ENCODE measurements at regions not wholly inside any gene's neighbourhood (a gene's known extent, or its start where the extent isn't known, plus 50 kb on each side); places are given as distances from the start of the nearest gene placed in this dataset.

DNA sequence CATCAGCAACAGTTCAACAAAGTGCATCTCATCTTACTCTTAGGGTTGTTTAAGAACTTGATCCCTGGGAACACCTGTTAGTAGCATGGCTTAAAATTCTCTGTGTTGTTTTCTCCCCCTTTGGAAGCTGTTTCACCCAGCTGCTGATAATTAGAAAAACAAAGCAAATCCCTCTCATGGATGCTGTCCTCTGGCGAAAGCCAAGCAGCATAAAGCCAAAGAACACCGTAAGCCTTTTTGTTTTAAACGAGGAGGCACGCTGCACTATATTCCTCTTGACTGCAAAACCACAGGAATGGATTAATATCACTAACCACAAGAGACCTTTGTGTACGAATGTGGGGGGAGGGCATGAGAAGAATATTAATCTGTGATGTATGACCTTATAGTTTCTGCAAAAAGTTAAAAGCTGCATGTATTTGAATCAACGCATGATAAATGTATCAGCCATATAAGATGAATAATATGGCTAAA lies 923.2 kb downstream of the LTN1 start:
- intact Hi-C loops (cut with micrococcal nuclease) = no loop called here
- Histone ChIP-seq H3K27ac (ENCODE audit: extremely low read depth, low read depth, low read length) (no peak overlapping the region), H3K79me2 (ENCODE audit: control insufficient read depth, insufficient read depth, low read length) (no peaks in the 10 kb centered on the region), H3K9ac (ENCODE audit: insufficient read depth in 1 of 2, low read depth in 2 of 2, low read length in 2 of 2) (no peak overlapping the region), H3K9me1 (ENCODE audit: control insufficient read depth, insufficient read depth, low read length) (no peaks in the 10 kb centered on the region), H3K27me3 (ENCODE audit: control insufficient read depth in 2 of 2, insufficient read depth in 2 of 2, low read length in 2 of 2) (no peaks in the 10 kb centered on the region), H3K4me3 (no peak overlapping the region), H3K9me3 (replicated peaks; ENCODE audit: control insufficient read depth, insufficient read depth, low read depth, low read length) (no peaks in the 10 kb centered on the region), H2AFZ (ENCODE audit: low read depth, low read length) (no peak overlapping the region), H4K20me1 (replicated peaks; ENCODE audit: control insufficient read depth, insufficient read depth, low read length) (no peaks in the 10 kb centered on the region), H3K36me3 (ENCODE audit: control insufficient read depth, insufficient read depth, low read length) (no peaks in the 10 kb centered on the region), H3K4me2 (ENCODE audit: insufficient read depth, low read length) (no peak overlapping the region), H3K4me1 (replicated peaks in 1 of 2; ENCODE audit: control insufficient read depth in 2 of 2, insufficient read depth in 2 of 2, low read length in 2 of 2) (no peaks in the 10 kb centered on the region)
- DNase-seq (ENCODE audit: extremely low read depth in 1 of 4, low spot score in 3 of 4) = no peak
- no peak for ATAC-seq
- no peak for FAIRE-seq
- BruUV-seq (replicated peaks) = no TSS peak
- in situ Hi-C loops (cut with MboI) = no loop called here
- TF ChIP-seq NR1H2 (CRISPR knock-in tag; IDR thresholded peaks at IDR 0.05) (no peak), CXXC5 (CRISPR knock-in tag; IDR thresholded peaks at IDR 0.05) (no peak), SRSF7 (optimal IDR thresholded peaks at IDR 0.05; ENCODE audit: low read depth, low read length) (no peak), SIN3A (IDR thresholded peaks at IDR 0.05; ENCODE audit: borderline replicate concordance in 2 of 2, control insufficient read depth in 1 of 2, low read depth in 2 of 2, low read length in 2 of 2) (no peak), CBFB (CRISPR knock-in tag; IDR thresholded peaks at IDR 0.05) (no peak), HCFC1 (IDR thresholded peaks at IDR 0.05; ENCODE audit: low read depth, low read length) (no peak), MEF2D (tag; conservative IDR thresholded peaks at IDR 0.05; ENCODE audit: low read depth) (no peak), BRD4 (IDR thresholded peaks at IDR 0.05) (no peak), NONO (IDR thresholded peaks at IDR 0.05; ENCODE audit: low read depth in 2 of 2, low read length in 1 of 2) (no peak), ZNF133 (CRISPR knock-in tag; IDR thresholded peaks at IDR 0.05) (no peak)
- TF ChIP-seq, protein P1, sequence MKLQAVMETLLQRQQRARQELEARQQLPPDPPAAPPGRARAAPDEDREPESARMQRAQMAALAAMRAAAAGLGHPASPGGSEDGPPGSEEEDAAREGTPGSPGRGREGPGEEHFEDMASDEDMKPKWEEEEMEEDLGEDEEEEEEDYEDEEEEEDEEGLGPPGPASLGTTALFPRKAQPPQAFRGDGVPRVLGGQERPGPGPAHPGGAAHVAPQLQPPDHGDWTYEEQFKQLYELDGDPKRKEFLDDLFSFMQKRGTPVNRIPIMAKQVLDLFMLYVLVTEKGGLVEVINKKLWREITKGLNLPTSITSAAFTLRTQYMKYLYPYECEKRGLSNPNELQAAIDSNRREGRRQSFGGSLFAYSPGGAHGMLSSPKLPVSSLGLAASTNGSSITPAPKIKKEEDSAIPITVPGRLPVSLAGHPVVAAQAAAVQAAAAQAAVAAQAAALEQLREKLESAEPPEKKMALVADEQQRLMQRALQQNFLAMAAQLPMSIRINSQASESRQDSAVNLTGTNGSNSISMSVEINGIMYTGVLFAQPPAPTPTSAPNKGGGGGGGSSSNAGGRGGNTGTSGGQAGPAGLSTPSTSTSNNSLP (IDR thresholded peaks at IDR 0.05; ENCODE audit: borderline replicate concordance, low read depth, low read length) = no peak
- TF ChIP-seq, protein P2, sequence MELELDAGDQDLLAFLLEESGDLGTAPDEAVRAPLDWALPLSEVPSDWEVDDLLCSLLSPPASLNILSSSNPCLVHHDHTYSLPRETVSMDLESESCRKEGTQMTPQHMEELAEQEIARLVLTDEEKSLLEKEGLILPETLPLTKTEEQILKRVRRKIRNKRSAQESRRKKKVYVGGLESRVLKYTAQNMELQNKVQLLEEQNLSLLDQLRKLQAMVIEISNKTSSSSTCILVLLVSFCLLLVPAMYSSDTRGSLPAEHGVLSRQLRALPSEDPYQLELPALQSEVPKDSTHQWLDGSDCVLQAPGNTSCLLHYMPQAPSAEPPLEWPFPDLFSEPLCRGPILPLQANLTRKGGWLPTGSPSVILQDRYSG (tag; conservative IDR thresholded peaks at IDR 0.05; ENCODE audit: low read depth) = no peak
- TF ChIP-seq, protein P3, sequence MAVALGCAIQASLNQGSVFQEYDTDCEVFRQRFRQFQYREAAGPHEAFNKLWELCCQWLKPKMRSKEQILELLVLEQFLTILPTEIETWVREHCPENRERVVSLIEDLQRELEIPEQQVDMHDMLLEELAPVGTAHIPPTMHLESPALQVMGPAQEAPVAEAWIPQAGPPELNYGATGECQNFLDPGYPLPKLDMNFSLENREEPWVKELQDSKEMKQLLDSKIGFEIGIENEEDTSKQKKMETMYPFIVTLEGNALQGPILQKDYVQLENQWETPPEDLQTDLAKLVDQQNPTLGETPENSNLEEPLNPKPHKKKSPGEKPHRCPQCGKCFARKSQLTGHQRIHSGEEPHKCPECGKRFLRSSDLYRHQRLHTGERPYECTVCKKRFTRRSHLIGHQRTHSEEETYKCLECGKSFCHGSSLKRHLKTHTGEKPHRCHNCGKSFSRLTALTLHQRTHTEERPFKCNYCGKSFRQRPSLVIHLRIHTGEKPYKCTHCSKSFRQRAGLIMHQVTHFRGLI (CRISPR knock-in tag; IDR thresholded peaks at IDR 0.05) = no peak
- WGBS (ENCODE audit: insufficient coverage, low coverage, missing lambda C conversion rate) = 0% methylated on average over 6 of the region's 6 CpGs
- ChIA-PET CTCF (ENCODE audit: low intra/inter-chr PET ratio) (interaction anchor here (0.5 kb wide), 1 partner anchor 372 kb away, joined by 3 read pairs; no protein-coding TSS in a partner anchor), POLR2A (no interaction called here)
